HL-60 (cell line): ENCODE measurements at regions not wholly inside any gene's neighbourhood (a gene's known extent, or its start where the extent isn't known, plus 50 kb on each side); places are given as distances from the start of the nearest gene placed in this dataset.

Source experiments
- DNase-seq, 2 experiments: peaks; one replicate each; pipeline ENCODE4 v3.0.0-alpha.2; 2010 to 2020; ENCODE audit warnings: low read depth in 1 of 2, low spot score in 1 of 2
- H3K27ac ChIP-seq: fragments of 250-450 bp; sonication (Bioruptor Pico); replicated peaks from 2 replicates; pipeline ENCODE4 v1.5.1; 2020; ENCODE audit warnings: mild to moderate bottlenecking, moderate library complexity
- H3K27me3 ChIP-seq: fragments of 250-450 bp; sonication (Bioruptor Pico); 2 replicates; pipeline ENCODE4 v1.5.1; 2021; ENCODE audit warnings: mild to moderate bottlenecking, moderate library complexity; ENCODE audit not compliant: insufficient read depth, poor library complexity, severe bottlenecking
- H3K4me3 ChIP-seq: replicated peaks from 2 replicates; pipeline ENCODE4 v1.5.1; 2011; ENCODE audit warnings: mild to moderate bottlenecking, control low read depth, low read length; ENCODE audit not compliant: insufficient read depth
- CTCF ChIP-seq: IDR thresholded peaks from one replicate; pipeline ENCODE4 v1.5.1; 2011; ENCODE audit warnings: low read length, control low read depth, inconsistent platforms; ENCODE audit not compliant: insufficient read depth
- GABPA ChIP-seq: IDR thresholded peaks from 2 replicates; pipeline ENCODE4 v1.6.1; 2012; ENCODE audit warnings: low read depth
- POLR2AphosphoS5 ChIP-seq: IDR thresholded peaks from 2 replicates; pipeline ENCODE4 v1.6.1; 2012; ENCODE audit warnings: low read depth
- REST ChIP-seq: IDR thresholded peaks from 2 replicates; pipeline ENCODE4 v1.6.1; 2012; ENCODE audit warnings: low read depth; ENCODE audit not compliant: insufficient replicate concordance
- SPI1 ChIP-seq: IDR thresholded peaks from 2 replicates; pipeline ENCODE4 v1.6.1; 2012; ENCODE audit warnings: low read depth, mild to moderate bottlenecking, borderline replicate concordance

GRCh38 chr2:56084111-56084901, 99.5 kb upstream of the CCDC85A start:
- Histone ChIP-seq H3K27me3 (no peaks in the 10 kb centered on the region), H3K27ac (no peak overlapping the region), H3K4me3 (no peak overlapping the region)
- TF ChIP-seq GABPA, result no peak
- TF ChIP-seq SPI1, result no peak
- no peak for TF ChIP-seq POLR2AphosphoS5
- TF ChIP-seq CTCF, result no peak
- no peak for TF ChIP-seq REST
- no peak for DNase-seq

GRCh38 chr2:56086336-56086735, 97.5 kb upstream of the CCDC85A start:
- TF ChIP-seq SPI1 (no peak), GABPA (no peak), REST (no peak), CTCF (no peak), POLR2AphosphoS5 (no peak)
- H3K27ac ChIP-seq, result no peak overlapping the region
- DNase-seq, result no peak
- H3K4me3 ChIP-seq, result no peak overlapping the region
- no peaks in the 10 kb centered on the region for H3K27me3 ChIP-seq

GRCh38 chr2:56088411-56088810, 95.4 kb upstream of the CCDC85A start:
- H3K27ac ChIP-seq, result no peak overlapping the region
- no peak overlapping the region for H3K4me3 ChIP-seq
- no peak for DNase-seq
- H3K27me3 ChIP-seq, result no peaks in the 10 kb centered on the region
- TF ChIP-seq SPI1 (no peak), REST (no peak), CTCF (no peak), GABPA (no peak), POLR2AphosphoS5 (no peak)
